Fibroblast of peridontal ligament (primary cell): ENCODE measurements at regions not wholly inside any gene's neighbourhood (a gene's known extent, or its start where the extent isn't known, plus 50 kb on each side); places are given as distances from the start of the nearest gene placed in this dataset.

Experiments
- DNase-seq: peaks from one replicate; pipeline ENCODE4 v3.0.0-alpha.2; 2010; ENCODE audit errors: extremely low read depth

- DNase-seq: no peak
These were observed 632.5 kb upstream of the GNPDA2 start for GRCh38 chr4:45358573-45359506.

- DNase-seq: no peak
These were observed 626.8 kb upstream of the GNPDA2 start for GRCh38 chr4:45353161-45353560.

GRCh38 chr4:45350438-45350837, 624.1 kb upstream of the GNPDA2 start:
- DNase-seq: peak; percentile 23

- no peak for DNase-seq
These were observed 623.5 kb upstream of the GNPDA2 start for GRCh38 chr4:45349859-45350258.

GRCh38 chr4:45346816-45347435, 620.6 kb upstream of the GNPDA2 start:
- DNase-seq: no peak

GRCh38 chr4:45345558-45345957, 619.2 kb upstream of the GNPDA2 start:
- no peak for DNase-seq

GRCh38 chr4:45331802-45332201, 605.4 kb upstream of the GNPDA2 start:
- DNase-seq: no peak

GRCh38 chr4:45327544-45327943, 601.2 kb upstream of the GNPDA2 start:
- no peak for DNase-seq

GRCh38 chr4:45324455-45325417, 598.4 kb upstream of the GNPDA2 start:
- no peak for DNase-seq

- no peak for DNase-seq
These were observed 597.2 kb upstream of the GNPDA2 start for GRCh38 chr4:45323453-45324058.

- no peak for DNase-seq
These were observed 591.4 kb upstream of the GNPDA2 start for GRCh38 chr4:45317739-45318138.

- DNase-seq: no peak
These were observed 590.9 kb upstream of the GNPDA2 start for GRCh38 chr4:45317276-45317675.

GRCh38 chr4:45316257-45316656, 589.9 kb upstream of the GNPDA2 start:
- DNase-seq: no peak

GRCh38 chr4:45302828-45303227, 576.5 kb upstream of the GNPDA2 start:
- DNase-seq: no peak

- DNase-seq: no peak
These were observed 568.1 kb upstream of the GNPDA2 start for GRCh38 chr4:45294464-45294863.

GRCh38 chr4:45293335-45293734, 567.0 kb upstream of the GNPDA2 start:
- no peak for DNase-seq

GRCh38 chr4:45292844-45293243, 566.5 kb upstream of the GNPDA2 start:
- DNase-seq: no peak

GRCh38 chr4:45284400-45285085, 558.2 kb upstream of the GNPDA2 start:
- no peak for DNase-seq

- DNase-seq: no peak
These were observed 557.0 kb upstream of the GNPDA2 start for GRCh38 chr4:45283352-45283751.

- DNase-seq: no peak
These were observed 553.8 kb upstream of the GNPDA2 start for GRCh38 chr4:45280121-45280520.

GRCh38 chr4:45275862-45276261, 549.5 kb upstream of the GNPDA2 start:
- no peak for DNase-seq
